ENCODE measurements at regions not wholly inside any gene's neighbourhood (a gene's known extent, or its start where the extent isn't known, plus 50 kb on each side); places are given as distances from the start of the nearest gene placed in this dataset.

DNA sequence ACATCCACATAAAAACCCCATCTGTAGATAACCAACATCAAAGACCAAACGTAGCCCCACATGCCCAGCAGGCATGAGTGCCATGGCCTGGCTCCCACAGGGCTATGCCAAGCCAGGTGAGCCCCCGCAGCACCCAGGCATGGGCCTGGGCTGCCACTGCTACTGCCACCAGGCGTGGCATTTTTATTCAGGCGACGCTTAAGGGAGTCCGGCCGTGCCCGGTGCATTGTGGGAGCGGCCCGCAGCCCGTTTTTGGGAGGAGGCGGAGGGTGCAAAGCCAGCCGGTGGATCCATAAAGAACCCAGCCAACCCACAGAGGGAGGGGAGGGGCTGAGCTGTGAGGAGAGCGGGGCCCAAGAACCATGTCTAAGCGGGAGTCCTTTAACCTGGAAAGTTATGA is 83.6 kb downstream of the XIST start:
- DNase-seq (ENCODE audit: low spot score), result no peak

DNA sequence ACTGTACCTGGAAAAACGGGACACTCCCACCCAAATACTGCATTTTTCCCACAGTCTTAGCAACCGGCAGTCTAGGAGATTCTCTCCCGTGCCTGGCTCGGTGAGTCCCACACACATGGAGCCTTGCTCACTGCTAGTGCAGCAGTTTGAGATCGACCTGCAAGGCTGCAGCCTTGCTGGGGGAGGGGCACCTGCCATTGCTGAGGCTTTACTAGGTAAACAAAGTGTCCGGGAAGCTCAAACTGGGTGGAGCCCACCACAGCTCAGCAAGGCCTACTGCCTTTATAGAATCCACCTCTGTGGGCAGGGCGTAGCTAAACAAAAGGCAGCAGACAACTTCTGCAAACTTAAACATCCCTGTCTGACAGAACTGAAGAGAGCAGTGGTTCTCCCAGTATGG is 84.4 kb downstream of the XIST start:
- DNase-seq (ENCODE audit: low spot score), result no peak

- no peak for DNase-seq (ENCODE audit: low spot score)
These were observed 85.5 kb downstream of the XIST start for GRCh38 chrX:73767017-73767416.

DNA sequence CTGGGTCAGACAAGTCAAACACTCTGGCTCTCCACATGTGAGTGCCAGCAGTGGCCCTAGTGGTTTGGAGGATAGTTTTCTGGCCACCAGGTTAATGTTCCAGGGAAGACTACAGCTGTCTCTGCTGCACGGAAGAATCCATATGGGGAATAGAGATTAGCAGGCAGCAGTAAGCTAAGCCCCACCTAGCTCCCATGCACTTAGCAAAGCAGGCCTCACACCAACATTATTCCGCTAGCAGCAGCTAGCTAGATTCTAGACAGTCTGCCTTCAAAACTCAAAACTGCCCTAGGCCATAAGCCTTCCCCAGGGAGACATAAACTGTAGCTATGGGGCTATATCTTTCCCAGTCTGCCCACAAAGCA is 86.1 kb downstream of the XIST start:
- no peak for DNase-seq (ENCODE audit: low spot score)

- peak; percentile 8 for DNase-seq (ENCODE audit: low spot score)
These were observed 86.6 kb downstream of the XIST start for GRCh38 chrX:73765776-73766430.

DNA sequence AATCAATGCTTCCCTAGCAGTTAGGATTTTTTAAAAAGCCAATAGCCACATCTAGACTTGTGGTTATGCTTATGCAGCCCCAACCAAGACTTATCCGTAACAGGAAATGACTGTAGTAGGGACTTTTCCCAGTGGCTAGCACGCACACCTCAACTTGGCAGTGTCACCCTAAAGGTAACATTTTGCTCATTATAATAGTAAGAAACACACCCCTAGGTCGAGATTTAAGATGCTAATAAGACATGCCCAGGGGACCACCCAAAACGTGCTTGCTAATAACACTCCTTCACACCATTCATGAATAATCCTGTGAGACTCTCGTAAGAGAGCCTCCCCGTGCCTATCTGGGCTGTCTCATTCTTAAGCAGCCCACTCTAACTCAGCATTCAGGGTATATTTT is 94.3 kb downstream of the XIST start:
- peak; percentile 55 for DNase-seq (ENCODE audit: low spot score)
